ENCODE measurements at regions not wholly inside any gene's neighbourhood (a gene's known extent, or its start where the extent isn't known, plus 50 kb on each side); places are given as distances from the start of the nearest gene placed in this dataset.

- no peak for TF ChIP-seq POLR2AphosphoS5 (IDR thresholded peaks at IDR 0.05; ENCODE audit: low read depth, low read length)
- FAIRE-seq (no peak), DNase-seq (ENCODE audit: insufficient read length) (no peak)
Observed at GRCh38 chr2:18078216-18078615, 199.7 kb downstream of the KCNS3 start.

DNA sequence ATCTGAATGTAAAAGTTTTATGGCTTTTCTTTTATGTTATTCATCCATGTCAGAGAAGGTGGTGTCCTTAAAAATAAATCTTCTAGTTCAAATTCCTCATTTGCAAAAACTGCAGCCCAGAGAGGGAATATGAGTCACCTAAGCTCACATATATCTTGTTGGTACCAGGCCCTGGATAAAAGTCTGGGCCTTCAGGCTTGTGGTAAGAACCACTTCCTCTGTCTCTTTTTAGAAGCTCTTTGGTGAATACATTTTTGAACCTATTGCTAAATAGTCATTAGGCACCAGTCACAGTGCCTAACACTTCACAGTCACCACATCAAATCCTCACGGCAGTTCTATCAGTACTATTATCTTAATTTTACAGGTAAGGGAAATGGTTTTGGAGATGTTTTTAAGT, 199.2 kb downstream of the KCNS3 start:
- DNase-seq (ENCODE audit: insufficient read length) (no peak), FAIRE-seq (no peak)
- TF ChIP-seq TAF1 (IDR thresholded peaks at IDR 0.05; ENCODE audit: borderline replicate concordance, low read depth, low read length), result no peak
- no peak for TF ChIP-seq POLR2A (IDR thresholded peaks at IDR 0.05; ENCODE audit: low read depth, low read length)
- no peak for TF ChIP-seq POLR2AphosphoS5 (IDR thresholded peaks at IDR 0.05; ENCODE audit: low read depth, low read length)

- TF ChIP-seq POLR2AphosphoS5 (IDR thresholded peaks at IDR 0.05; ENCODE audit: low read depth, low read length), result no peak
- no peak for TF ChIP-seq TAF1 (IDR thresholded peaks at IDR 0.05; ENCODE audit: borderline replicate concordance, low read depth, low read length)
- TF ChIP-seq POLR2A (IDR thresholded peaks at IDR 0.05; ENCODE audit: low read depth, low read length), result no peak
- no peak for DNase-seq (ENCODE audit: insufficient read length)
- no peak for FAIRE-seq
Observed at GRCh38 chr2:18077231-18077630, 198.8 kb downstream of the KCNS3 start.

GRCh38 chr2:18074476-18074875, 196.0 kb downstream of the KCNS3 start:
- DNase-seq (ENCODE audit: insufficient read length), result no peak
- FAIRE-seq, result no peak
- no peak for TF ChIP-seq POLR2AphosphoS5 (IDR thresholded peaks at IDR 0.05; ENCODE audit: low read depth, low read length)
- no peak for TF ChIP-seq TAF1 (IDR thresholded peaks at IDR 0.05; ENCODE audit: borderline replicate concordance, low read depth, low read length)
- TF ChIP-seq POLR2A (IDR thresholded peaks at IDR 0.05; ENCODE audit: low read depth, low read length), result no peak

- FAIRE-seq (no peak), DNase-seq (ENCODE audit: insufficient read length) (no peak)
- TF ChIP-seq POLR2A (IDR thresholded peaks at IDR 0.05; ENCODE audit: low read depth, low read length), result no peak
- no peak for TF ChIP-seq TAF1 (IDR thresholded peaks at IDR 0.05; ENCODE audit: borderline replicate concordance, low read depth, low read length)
- TF ChIP-seq POLR2AphosphoS5 (IDR thresholded peaks at IDR 0.05; ENCODE audit: low read depth, low read length), result no peak
Observed at GRCh38 chr2:18073601-18074000, 195.1 kb downstream of the KCNS3 start.

- TF ChIP-seq TAF1 (IDR thresholded peaks at IDR 0.05; ENCODE audit: borderline replicate concordance, low read depth, low read length) (no peak), POLR2A (IDR thresholded peaks at IDR 0.05; ENCODE audit: low read depth, low read length) (no peak), POLR2AphosphoS5 (IDR thresholded peaks at IDR 0.05; ENCODE audit: low read depth, low read length) (no peak)
- no peak for FAIRE-seq
- no peak for DNase-seq (ENCODE audit: insufficient read length)
Observed at GRCh38 chr2:18067588-18068384, 189.3 kb downstream of the KCNS3 start.

- no peak for TF ChIP-seq POLR2AphosphoS5 (IDR thresholded peaks at IDR 0.05; ENCODE audit: low read depth, low read length)
- TF ChIP-seq TAF1 (IDR thresholded peaks at IDR 0.05; ENCODE audit: borderline replicate concordance, low read depth, low read length), result no peak
- no peak for TF ChIP-seq POLR2A (IDR thresholded peaks at IDR 0.05; ENCODE audit: low read depth, low read length)
- DNase-seq (ENCODE audit: insufficient read length) (no peak), FAIRE-seq (no peak)
Observed at GRCh38 chr2:18066894-18067293, 188.4 kb downstream of the KCNS3 start.

DNA sequence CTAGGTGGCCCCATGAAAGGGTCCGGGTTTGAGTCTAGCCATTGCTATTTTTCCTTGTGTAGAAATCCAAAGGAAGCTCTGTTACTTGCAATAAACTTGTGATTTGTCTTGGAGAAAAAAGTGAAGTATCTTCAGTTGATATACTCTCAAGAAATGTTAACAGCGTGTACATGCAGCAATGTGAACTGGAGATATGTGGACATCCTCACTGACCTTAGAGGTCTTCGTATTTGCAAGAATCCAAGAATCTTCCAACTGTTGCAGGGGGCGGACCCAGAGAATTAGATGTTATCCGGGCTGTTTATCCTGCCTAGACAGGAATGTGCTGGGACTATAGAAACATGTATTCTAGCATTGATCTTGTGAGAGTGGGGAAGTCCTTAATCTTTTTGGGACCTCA, 187.6 kb downstream of the KCNS3 start:
- TF ChIP-seq TAF1 (IDR thresholded peaks at IDR 0.05; ENCODE audit: borderline replicate concordance, low read depth, low read length) (no peak), POLR2AphosphoS5 (IDR thresholded peaks at IDR 0.05; ENCODE audit: low read depth, low read length) (no peak), POLR2A (IDR thresholded peaks at IDR 0.05; ENCODE audit: low read depth, low read length) (no peak)
- DNase-seq (ENCODE audit: insufficient read length), result no peak
- FAIRE-seq, result no peak

DNA sequence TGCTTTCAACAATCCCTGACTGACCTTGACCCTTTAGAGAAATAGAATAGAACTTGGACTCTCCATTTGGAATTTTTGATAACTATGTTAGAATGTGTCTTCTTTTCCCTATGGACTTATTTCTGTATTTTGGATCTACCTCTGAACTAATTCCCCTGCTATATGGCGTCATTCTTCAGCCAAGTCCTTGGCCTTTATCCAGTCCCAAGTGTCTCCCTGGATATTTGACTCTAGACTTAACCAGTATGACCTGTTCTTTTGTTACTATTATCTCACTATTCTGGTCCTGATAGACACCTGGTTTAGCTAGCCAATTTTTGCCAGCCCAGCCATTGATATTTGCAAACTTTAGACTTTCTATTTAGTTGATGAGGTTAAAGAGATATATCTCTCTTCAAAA, 186.8 kb downstream of the KCNS3 start:
- no peak for TF ChIP-seq POLR2AphosphoS5 (IDR thresholded peaks at IDR 0.05; ENCODE audit: low read depth, low read length)
- TF ChIP-seq TAF1 (IDR thresholded peaks at IDR 0.05; ENCODE audit: borderline replicate concordance, low read depth, low read length), result no peak
- TF ChIP-seq POLR2A (IDR thresholded peaks at IDR 0.05; ENCODE audit: low read depth, low read length), result no peak
- FAIRE-seq (no peak), DNase-seq (ENCODE audit: insufficient read length) (no peak)

DNA sequence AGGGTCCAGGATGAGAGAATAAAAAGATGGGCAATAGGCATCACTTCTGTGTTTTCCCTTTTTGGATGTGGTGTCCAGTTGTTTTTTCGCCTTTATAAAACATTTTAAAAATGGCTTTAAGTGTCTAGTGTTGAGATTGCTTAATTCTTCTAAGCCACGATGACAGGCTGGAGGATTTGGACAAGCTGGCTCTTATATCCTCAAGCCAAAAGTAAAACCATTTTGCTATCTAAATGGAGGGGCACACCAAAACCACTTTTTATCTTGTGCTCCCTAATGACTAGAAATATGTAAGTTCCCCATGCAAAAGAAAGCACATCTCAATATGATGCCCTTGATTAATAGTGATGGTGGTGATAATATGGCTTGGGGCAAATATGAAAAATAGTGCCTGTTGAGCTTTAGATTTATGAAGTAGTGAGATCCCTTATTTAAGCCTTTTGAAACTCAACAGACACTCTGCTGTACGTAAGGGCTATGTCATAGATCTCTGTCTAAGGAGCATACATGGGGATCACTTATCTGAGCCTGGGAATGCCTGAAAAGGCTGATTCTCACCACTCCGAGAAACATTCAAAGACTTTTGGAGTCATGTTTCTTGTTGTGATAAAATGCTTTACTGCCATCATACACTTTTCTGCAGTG, 185.5 kb downstream of the KCNS3 start:
- DNase-seq (ENCODE audit: insufficient read length) (no peak), FAIRE-seq (no peak)
- TF ChIP-seq POLR2AphosphoS5 (IDR thresholded peaks at IDR 0.05; ENCODE audit: low read depth, low read length) (no peak), POLR2A (IDR thresholded peaks at IDR 0.05; ENCODE audit: low read depth, low read length) (no peak), TAF1 (IDR thresholded peaks at IDR 0.05; ENCODE audit: borderline replicate concordance, low read depth, low read length) (no peak)

GRCh38 chr2:18062892-18063291, 184.4 kb downstream of the KCNS3 start:
- no peak for DNase-seq (ENCODE audit: insufficient read length)
- FAIRE-seq, result no peak
- TF ChIP-seq POLR2AphosphoS5 (IDR thresholded peaks at IDR 0.05; ENCODE audit: low read depth, low read length) (no peak), TAF1 (IDR thresholded peaks at IDR 0.05; ENCODE audit: borderline replicate concordance, low read depth, low read length) (no peak), POLR2A (IDR thresholded peaks at IDR 0.05; ENCODE audit: low read depth, low read length) (no peak)

DNA sequence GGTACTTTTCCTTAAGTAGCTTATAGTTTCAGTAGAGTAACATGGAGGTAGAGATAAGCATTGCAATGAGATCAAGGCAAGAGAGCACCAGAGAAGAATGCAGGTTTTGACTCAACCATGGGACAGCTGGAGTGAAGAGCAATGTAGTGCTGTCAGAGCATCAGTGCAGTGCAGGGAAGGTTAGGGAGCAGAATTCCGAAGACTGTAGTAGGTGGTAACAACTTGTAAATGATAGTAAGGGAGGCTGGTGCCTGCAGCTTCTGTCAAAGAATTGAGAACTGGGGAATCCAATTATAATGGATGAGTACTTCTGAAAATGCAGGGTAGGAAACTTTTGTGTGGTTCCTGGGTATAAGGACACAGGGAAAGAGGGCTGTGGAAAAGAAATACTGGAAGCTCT, 183.2 kb downstream of the KCNS3 start:
- DNase-seq (ENCODE audit: insufficient read length), result no peak
- no peak for FAIRE-seq
- TF ChIP-seq POLR2AphosphoS5 (IDR thresholded peaks at IDR 0.05; ENCODE audit: low read depth, low read length) (no peak), TAF1 (IDR thresholded peaks at IDR 0.05; ENCODE audit: borderline replicate concordance, low read depth, low read length) (no peak), POLR2A (IDR thresholded peaks at IDR 0.05; ENCODE audit: low read depth, low read length) (no peak)
